PC-3 (cell line): ENCODE measurements at regions not wholly inside any gene's neighbourhood (a gene's known extent, or its start where the extent isn't known, plus 50 kb on each side); places are given as distances from the start of the nearest gene placed in this dataset.

Experiments used
- CTCF ChIP-seq: fragments of 300-600 bp; sonication (generic); conservative IDR thresholded peaks from 2 replicates; pipeline ENCODE4 v1.5.1; 2017; ENCODE audit warnings: antibody characterized with exemption, low read depth, mild to moderate bottlenecking, low read length
- EZH2 ChIP-seq: fragments of 300-600 bp; sonication (generic); IDR thresholded peaks from one replicate; pipeline ENCODE4 v1.6.1; 2017; ENCODE audit warnings: antibody characterized with exemption, mild to moderate bottlenecking, low read length; ENCODE audit not compliant: unreplicated experiment
- EZH2phosphoT487 ChIP-seq: fragments of 300-600 bp; sonication (generic); IDR thresholded peaks from 2 replicates; pipeline ENCODE4 v1.6.1; 2018; ENCODE audit warnings: mild to moderate bottlenecking, antibody characterized with exemption, low read length, borderline replicate concordance

- TF ChIP-seq CTCF (no peak), EZH2 (no peak), EZH2phosphoT487 (no peak)
These were observed 453.3 kb downstream of the MEIS1 start for GRCh38 chr2:66888246-66888645.
